Bronchial epithelial cell (primary cell): ENCODE measurements at regions not wholly inside any gene's neighbourhood (a gene's known extent, or its start where the extent isn't known, plus 50 kb on each side); places are given as distances from the start of the nearest gene placed in this dataset.

Experiments
- DNase-seq: peaks from one replicate; pipeline ENCODE4 v3.0.0-alpha.2; 2010; ENCODE audit warnings: low read depth
- FAIRE-seq: peaks from 2 replicates; lab custom pipeline; 2011; peaks lifted over from hg19 to GRCh38; lab: Jason Lieb, UNC
- H3K27me3 ChIP-seq: 2 replicates; pipeline ENCODE4 v1.5.1; 2011; ENCODE audit warnings: low read length; ENCODE audit not compliant: control insufficient read depth, insufficient read depth
- H3K36me3 ChIP-seq: 2 replicates; pipeline ENCODE4 v1.5.1; 2011; ENCODE audit warnings: low read length; ENCODE audit not compliant: control insufficient read depth, insufficient read depth
- H3K4me3 ChIP-seq: 2 replicates; pipeline ENCODE4 v1.5.1; 2011; ENCODE audit warnings: mild to moderate bottlenecking, low read depth, low read length, control low read depth
- TF ChIP-seq, protein P1 (sequence below): IDR thresholded peaks from 2 replicates; pipeline ENCODE4 v1.5.1; 2011; ENCODE audit warnings: mild to moderate bottlenecking, moderate library complexity, low read length, control low read depth, inconsistent platforms; ENCODE audit not compliant: insufficient read depth, severe bottlenecking

DNA sequence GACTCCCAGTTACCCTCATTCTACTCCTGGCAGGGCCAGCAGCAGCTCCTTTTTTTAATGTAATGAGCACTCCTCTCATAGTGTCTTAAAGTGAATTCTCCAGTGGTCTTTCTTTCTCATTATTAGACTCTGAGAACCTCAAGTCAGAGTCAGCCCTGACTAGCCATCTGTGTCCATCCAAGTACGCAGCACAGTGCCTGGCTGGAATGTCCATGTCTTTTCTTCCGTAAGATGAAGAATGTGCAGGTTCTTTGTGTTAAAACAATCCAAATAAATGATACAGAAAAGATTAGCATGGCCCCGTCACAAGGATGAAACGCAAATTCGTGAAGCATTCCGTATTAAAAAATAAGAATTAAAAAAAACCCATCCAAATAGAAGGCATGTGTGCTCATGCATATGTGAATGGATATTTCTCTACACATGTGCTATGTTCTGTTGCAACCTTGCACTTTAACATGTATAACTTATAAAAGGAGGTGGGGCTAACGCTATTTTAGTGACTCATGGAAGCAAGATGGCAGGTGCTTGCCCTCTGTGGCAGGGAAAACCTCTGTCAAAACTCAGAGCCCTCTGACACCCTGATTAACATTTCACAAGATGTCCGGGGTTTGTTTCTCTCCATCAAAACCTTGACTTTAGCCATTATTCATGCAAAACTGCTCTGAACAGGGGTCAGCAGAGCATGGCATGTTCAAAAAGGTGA lies 170.7 kb upstream of the TOPAZ1 start:
- FAIRE-seq (no peak), DNase-seq (no peak)
- no peaks in the 10 kb centered on the region for H3K27me3 ChIP-seq
- H3K36me3 ChIP-seq, result no peaks in the 10 kb centered on the region
- TF ChIP-seq, protein P1, sequence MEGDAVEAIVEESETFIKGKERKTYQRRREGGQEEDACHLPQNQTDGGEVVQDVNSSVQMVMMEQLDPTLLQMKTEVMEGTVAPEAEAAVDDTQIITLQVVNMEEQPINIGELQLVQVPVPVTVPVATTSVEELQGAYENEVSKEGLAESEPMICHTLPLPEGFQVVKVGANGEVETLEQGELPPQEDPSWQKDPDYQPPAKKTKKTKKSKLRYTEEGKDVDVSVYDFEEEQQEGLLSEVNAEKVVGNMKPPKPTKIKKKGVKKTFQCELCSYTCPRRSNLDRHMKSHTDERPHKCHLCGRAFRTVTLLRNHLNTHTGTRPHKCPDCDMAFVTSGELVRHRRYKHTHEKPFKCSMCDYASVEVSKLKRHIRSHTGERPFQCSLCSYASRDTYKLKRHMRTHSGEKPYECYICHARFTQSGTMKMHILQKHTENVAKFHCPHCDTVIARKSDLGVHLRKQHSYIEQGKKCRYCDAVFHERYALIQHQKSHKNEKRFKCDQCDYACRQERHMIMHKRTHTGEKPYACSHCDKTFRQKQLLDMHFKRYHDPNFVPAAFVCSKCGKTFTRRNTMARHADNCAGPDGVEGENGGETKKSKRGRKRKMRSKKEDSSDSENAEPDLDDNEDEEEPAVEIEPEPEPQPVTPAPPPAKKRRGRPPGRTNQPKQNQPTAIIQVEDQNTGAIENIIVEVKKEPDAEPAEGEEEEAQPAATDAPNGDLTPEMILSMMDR, result no peak
- no peak overlapping the region for H3K4me3 ChIP-seq

DNA sequence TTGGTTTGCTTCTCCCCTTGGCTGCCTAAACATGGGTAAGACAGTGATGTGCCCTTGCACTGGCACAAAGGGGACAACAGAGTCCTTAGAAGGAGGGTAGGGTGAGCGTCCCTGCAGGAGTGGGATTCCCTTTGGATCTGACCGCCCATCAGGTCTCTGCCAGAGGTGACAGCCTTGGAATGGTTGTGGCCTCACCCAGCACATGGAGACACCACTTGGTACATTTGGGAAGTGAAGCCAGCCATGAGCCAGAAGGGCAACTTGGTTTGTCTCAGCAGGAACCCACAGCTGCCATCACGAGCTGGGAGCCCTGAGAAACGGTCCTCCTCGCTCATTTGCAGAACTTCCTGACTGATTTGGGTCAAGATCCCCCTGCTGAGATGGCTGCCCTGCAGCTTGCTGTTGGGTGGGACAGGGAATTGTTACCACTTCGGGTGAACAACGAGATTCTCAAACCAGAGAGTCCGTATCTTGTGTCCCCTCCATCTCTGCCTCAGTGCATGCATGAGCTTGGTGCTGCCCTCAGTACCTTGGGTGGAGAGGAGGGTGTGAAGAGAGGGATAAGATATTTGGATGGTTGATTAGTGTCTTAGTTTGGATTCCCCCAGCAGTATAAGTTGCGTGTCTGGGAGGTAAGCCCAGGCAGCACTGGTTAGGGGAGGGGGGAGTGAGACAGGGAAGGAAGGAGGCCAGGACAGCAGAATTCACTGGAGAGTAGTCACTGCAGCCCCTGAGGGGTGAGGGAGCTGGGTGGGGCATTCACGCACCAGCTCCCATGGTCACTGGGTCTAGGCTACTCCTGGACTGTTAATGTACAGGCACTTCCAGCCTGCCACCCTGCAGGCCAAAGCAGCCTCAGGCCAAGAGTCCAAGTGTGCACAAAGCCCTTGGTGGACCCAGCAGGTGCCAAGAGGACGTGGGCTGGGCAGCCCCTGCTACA lies 168.8 kb upstream of the TOPAZ1 start:
- no peaks in the 10 kb centered on the region for H3K27me3 ChIP-seq
- TF ChIP-seq, protein P1, result no peak
- peak; percentile 72 for FAIRE-seq
- H3K4me3 ChIP-seq, result no peak overlapping the region
- H3K36me3 ChIP-seq, result no peaks in the 10 kb centered on the region
- no peak for DNase-seq

DNA sequence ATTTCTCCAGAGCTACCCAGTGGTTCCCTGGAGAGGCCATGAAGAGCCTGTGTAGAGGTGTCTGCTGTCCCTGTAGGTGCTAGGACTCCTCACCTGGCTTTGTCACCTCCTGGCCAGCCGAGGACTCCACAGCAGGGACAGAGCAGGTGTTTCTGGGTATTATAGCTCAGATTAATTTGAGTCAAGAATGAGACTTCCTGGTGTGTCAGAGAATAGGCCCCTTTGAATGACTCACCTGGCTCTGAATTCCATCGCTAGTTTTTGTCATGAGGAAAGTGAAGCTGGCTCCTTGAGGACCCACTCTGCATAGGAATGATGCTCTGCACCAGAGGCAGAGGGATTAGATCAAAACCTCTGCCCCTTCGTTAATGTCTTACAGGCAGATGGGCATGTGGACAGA lies 167.5 kb upstream of the TOPAZ1 start:
- DNase-seq, result peak; percentile 48
- Histone ChIP-seq H3K36me3 (no peaks in the 10 kb centered on the region), H3K4me3 (no peak overlapping the region), H3K27me3 (no peaks in the 10 kb centered on the region)
- no peak for FAIRE-seq
- TF ChIP-seq, protein P1, result no peak

DNA sequence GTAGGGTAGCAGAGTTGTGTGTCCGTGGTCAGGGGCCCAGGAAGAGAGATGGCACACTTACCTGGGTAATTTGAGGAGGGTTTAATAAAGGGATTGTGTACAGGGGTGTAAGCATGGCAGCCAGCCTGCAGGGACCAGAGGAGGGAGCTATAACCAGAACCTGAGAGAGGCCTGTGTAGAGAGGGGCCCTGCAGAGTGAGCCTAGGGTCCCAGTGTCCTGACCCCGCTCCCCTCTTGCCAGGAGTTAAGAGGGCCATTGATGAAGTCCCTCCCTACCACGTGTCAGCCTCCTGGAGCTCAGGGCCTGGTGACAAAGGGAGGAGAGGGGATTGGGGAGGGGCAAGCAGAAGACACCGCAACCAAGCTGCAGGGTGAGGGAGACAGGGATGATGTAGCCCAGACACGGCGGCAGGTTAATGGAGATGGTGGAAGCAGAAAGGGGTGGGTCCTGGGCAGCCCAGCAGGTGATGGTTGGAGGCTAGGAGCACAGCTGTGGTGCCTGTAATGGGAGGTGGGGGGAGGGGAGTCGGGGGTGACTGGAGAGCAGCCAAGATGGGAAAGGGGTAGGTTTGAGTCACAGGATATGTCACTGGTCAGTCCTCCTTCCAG lies 165.4 kb upstream of the TOPAZ1 start:
- TF ChIP-seq, protein P1, result no peak
- Histone ChIP-seq H3K36me3 (no peaks in the 10 kb centered on the region), H3K27me3 (no peaks in the 10 kb centered on the region), H3K4me3 (no peak overlapping the region)
- no peak for FAIRE-seq
- no peak for DNase-seq

DNA sequence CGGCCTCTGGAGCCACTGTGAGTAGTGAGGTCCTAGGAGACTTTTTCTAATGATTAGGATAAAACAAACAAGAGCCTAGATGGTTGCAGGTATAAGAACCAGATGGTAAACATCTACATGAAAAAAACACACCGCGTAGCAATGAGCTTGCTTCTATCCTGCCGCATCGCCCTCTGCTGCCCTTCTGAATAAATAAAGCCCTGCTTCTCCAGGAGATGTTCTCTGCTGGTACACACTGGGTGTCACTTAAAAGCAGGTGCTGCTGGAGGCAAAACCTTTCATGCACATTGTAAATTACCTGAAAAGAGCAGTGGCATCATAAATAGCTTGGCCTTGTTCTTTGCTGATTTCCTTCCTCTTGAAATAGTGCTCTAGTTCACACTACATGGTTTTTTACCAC lies 164.4 kb upstream of the TOPAZ1 start:
- no peaks in the 10 kb centered on the region for H3K27me3 ChIP-seq
- no peak overlapping the region for H3K4me3 ChIP-seq
- no peaks in the 10 kb centered on the region for H3K36me3 ChIP-seq
- FAIRE-seq (no peak), DNase-seq (no peak)
- TF ChIP-seq, protein P1, result peak; percentile 7
